Bone marrow (tissue), 2 donors: ENCODE measurements at regions not wholly inside any gene's neighbourhood (a gene's known extent, or its start where the extent isn't known, plus 50 kb on each side); places are given as distances from the start of the nearest gene placed in this dataset.

Experiments used
- DNase-seq, 2 donors: peaks; one replicate each; lab custom pipeline; 2025; lab: John Stamatoyannopoulos, UW

DNA sequence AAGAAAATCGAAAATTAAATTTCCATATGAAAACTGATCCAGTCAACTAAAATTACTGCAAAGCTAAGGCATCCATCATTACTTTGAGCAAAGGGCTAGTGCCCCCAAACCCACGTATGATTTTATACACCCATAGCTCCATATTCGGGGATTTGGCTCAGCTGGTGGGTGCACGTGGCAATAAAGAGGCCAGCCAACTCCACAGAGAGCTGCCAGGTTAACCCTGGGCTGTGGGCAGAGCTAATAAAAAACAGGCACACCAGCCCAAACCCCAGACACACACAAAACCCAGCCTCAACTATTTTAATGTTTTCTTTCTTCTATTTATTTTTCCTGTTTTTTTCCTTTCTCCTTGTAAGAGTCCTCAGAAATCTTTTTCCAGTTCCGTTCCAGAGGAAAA lies 151.3 kb upstream of the SOX11 start:
- no peak for DNase-seq

DNA sequence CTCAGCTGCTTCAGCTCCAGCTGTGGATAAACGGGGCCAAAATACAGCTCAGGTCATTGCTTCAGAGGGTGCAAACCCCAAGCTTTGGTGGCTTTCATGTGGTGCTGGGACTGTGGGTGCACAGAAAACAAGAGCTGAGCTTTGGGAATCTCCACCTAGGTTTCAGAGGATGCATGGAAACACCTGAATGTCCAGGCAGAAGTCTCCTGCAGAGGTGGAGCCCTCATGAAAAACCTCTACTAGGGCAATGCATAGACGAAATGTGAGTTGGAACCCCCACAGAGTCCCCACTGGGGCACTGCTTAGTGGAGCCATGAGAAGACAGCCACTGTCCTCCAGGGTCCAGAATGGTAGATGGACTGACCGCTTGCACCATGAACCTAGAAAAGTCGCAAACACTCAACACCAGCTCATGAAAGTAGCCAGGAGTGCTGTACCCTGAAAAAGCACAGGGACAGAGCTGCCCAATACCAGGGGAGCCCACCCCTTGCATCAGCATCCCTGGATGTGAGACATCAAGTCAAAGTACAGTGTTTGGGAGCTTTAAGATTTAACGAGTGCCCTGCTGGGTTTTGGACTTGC lies 147.9 kb upstream of the SOX11 start:
- no peak for DNase-seq

DNA sequence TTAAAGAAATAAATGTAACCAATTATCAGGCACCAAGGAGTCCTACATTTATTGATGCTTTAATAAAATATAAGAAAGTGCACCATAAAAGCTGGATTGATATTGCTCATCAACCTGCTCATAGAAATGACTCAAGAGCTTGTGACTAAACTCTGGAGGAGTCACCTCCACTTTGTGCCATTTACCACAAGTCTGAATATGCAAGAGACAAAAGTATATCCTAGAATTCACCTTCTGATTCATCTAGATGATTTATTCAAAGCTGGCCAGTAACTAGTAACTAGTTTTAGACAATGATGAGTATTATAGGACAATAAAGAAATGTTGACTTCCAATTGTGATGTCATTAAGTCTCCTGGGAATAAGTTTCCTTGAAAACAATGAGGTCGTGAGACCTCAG lies 146.0 kb upstream of the SOX11 start:
- no peak for DNase-seq

DNA sequence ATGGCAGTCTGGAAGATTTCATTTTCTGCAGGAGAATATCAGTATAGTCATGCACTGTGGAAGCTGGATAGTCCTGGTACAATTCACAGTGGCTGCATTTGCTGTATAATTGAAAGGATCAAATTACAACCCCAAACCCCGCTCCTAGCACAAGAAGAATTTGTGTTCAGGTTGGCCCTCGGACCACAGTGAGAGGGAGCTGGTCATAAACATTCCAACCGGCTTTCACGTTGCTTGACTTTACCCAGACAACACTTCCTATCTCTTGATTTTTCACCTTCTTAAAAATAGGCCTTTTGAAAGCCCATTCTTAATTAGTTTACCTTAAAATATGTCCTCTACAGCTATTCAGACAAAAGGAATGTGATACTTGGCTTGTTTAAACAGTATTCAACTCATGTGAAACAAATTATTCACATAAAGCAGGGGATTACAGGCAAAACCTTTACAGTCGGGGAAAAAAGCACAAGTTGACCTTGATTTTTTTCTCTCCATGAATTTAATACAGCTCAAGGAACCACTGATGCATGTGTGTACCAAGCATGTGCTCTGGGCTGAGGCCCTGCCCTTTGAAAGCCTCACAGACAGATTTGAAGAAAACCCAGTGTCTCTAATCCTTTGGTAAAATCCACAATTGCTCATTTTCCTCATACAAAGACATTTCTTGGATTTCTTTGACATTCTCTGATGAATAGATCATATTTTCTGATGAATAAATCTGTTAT lies 143.0 kb upstream of the SOX11 start:
- DNase-seq = no peak

DNA sequence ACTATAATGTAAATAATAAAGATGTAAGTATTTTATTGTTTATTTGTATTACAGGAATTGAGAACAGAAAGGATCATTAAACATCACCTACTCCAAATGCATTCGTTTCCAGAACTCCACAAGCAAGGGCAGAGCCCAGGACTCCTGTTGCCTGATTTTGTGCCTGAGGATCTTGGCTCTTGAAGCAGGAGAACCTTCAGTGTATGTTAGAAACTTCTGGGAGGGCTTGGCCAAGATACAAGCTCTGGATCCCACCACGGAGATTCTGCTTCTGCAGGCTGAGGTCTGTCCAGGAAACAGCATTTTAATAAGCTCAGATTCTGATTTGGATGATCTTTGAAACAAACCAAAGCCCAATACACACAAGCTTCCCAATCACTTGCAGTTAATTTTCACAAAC lies 142.4 kb upstream of the SOX11 start:
- no peak for DNase-seq

DNA sequence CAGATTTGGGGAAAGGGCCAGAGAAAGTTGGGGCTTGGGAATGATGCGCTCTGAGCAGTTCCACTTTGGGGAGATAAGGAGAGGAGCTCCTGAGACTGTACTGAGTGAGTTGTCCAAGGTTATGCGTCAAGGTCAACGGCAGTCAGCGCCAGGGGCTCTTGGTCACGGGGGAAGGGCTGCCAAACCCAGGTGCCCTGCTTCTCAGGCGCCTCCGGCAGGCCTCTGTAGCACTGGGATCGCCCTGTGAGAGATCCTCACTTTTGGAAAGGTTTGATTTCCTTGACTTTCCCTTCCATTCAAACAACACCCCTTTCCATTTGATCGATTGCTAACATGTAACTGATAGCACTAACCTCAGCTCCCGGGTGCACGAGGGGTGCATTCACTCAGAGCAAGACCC lies 136.5 kb upstream of the SOX11 start:
- DNase-seq = no peak

DNA sequence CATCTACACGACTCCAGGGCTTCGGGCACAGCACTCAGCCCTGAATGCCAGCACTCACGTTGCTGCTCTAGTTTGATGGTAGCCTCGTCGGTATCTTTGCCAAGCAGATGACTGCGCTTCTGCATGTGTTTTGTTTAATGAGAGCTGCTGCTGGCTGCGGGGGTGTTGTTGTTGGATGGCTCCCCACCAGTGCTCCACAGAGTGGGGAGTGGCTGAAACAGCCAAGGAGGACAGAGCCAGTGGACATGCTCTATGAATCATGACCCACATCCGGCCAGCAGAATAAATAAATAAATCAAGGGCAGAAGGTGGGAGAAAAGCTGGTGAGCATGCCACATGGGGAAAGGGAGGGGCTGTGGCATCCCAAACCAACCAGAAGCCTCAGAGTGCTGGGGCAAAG lies 131.2 kb upstream of the SOX11 start:
- no peak for DNase-seq

DNA sequence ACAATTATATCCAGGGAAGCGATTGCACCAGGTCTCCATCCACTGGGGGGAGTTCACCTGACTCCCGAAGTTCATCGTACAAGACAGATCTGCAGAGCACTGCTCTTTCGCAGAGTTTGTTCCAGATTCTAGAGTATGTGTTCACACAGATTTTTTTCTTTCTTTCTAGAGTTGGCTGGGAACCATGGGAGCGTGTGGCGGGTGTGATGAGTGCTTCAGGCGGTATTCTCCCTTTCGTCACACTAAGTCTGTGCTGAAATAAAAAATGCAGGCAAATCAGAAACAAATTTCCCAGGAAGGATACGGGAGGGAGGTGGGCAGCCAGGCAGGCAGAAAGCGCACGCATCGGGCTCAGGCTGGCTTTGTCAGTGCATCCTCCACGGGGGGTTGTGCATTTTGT lies 129.8 kb upstream of the SOX11 start:
- no peak for DNase-seq

DNA sequence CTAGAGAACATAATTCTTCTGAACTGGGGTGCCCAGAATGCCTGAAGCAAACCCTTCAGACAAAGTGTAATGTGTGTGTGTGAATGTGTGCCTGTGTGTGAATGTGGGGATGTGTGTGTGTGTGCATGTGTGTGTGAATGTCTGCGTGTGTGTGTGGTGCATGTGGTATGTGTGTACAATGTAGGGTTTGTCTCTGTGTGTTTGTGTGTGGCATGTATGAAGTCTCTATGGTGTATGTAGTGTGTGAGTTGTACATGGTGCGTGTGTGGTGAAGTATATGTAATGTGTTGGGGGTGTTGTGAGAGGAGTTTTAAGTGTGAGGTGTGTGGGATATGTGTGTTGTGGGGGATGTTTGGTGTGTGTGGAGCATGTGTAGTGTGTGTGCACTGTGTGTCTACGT lies 129.3 kb upstream of the SOX11 start:
- DNase-seq = no peak

DNA sequence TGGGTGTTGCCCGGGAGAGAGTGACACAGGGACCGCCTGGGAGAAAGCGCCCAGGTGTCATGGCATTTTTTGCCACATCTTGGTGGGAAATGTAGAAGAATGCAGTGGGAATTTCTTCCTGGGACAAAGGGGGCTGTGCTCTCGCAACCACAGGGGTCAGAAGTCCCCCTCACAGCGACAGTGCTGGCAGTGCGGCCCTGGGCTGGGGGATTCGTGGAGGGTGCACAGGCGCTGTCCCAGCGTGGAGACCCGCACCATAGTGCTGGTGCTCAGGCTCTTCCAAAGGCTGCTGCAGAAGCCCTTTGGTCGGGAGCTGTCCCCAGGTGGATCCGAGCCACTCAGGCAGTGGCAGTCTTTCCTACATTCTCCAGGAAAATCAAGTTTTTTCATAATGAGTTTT lies 128.8 kb upstream of the SOX11 start:
- DNase-seq = no peak

DNA sequence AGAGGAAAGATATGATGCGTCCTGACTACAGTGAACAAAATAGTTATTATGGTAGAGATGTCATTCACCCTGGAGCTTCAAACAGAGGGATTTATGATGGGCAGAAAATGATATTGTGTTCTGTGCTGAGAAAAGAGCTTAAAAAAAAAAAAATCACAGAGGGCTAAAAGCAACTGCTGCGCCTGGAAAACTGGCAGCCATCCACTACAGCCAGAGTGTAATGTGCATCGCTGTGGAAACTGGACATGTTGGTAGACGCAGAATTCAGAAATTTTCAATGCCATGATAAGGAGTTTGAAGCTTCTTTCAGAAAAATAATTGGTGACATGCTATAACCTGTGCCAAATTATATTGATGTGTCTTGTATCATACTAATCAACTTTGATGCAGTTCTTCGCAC lies 122.9 kb upstream of the SOX11 start:
- DNase-seq = no peak

DNA sequence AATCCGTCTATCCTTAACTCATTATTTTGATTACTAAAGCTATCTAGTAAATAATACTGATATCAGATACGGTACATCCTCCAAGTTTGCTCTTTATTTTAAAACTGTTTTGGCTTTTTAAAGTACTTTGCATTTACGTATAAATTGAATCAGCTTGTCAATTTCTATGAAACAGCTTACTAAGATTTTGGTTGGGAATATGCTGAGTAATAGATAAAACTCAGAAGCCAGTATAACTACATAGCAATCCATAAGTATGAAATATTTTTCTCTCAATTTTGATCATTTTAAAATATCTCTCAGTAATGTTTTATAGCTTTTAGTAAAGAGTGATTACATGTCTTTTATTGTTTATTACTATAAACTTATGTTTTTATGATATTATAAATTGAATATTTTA lies 116.2 kb upstream of the SOX11 start:
- DNase-seq = no peak

DNA sequence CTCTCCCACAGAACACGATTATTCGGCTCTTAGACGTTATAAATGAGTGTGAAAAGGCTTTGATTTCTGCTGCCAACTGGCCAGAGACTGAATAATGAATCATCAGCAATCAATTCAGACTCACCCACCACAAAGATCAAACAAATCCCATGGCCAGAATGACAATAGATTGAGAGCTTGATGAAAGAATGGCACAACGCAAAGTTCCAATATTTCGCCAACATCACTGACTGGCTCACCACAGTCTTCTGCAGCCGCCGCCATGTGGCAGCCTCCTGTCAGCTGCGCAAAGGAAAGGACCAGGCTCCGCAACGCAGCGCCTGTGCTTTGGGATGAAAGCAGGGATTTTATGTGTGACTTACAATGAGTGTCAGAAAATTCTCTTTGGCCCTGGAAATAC lies 104.4 kb upstream of the SOX11 start:
- DNase-seq = no peak

DNA sequence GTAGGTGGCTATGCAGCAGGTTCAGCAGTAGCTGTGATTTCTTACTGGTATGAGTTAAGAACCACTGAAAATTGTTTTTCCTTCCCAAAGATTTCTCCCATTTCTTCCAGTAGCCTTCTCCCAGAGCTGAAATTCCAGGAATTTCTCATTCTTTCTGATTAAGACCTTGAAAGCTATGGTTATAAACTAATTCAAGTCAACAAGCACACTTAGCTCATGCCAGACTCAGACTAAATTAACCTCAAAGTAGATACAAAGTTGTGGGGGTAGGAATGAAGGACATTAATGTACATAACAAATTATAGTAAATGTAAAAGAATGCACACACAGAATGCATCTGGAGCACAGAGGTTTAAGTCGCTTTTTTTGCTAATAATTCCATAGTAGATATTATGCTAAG lies 103.6 kb upstream of the SOX11 start:
- DNase-seq = no peak

DNA sequence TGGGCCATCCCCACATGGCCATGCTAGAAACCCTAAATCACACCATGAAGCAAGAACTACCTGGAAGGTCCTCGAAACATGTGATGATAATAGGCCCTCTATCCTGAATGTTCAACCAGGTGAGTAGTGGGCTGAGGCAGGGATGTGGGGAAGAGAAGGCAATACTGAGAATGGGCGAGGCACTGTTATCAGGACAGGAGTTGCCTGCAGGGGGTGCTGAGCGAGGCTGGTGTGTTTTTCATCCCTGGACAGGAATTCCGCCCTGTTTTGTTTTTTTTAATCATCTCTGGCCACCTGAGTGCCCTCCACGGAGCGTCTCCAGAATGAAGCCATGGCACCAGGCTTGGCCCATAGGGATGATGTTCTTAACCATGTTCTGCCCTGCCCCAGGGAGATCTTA lies 103.0 kb upstream of the SOX11 start:
- no peak for DNase-seq

DNA sequence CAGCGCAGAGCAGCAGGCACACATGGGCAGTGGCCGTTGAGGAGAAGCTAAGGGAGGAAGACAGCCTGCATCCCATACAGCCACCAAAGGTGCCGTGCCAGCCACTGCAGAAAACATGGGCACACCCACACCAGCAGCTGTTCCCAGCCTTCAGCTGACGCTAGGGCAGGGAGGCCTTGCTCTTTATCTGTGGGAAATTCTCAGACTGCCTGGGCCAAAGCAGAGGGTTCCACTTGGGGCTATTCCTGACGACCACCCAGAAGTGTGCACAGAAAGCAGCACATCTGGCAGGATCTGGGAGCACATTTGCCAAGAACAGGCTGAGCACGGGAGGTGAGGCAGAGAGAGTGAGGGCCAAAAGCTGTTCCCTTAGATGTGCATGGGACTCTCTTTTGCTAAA lies 101.3 kb upstream of the SOX11 start:
- no peak for DNase-seq

DNA sequence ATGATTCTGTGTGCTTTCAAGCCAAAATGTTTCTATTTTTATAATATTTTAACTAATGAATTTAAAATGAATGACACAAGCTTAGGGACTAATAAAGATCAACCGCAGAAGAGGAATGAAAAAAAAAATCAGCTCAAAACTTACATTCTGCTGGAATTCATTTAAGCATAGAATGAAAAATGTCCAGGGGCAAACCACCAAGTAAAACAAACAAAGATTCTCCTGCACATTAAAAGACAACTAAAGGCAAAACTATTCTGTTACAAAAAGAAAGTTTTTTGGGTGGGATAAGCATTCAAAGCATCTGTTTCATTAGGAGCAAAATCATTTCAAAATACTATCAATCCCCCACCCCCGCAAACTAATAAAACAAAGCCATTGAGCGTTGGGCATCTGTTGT lies 99.3 kb upstream of the SOX11 start:
- DNase-seq = no peak

DNA sequence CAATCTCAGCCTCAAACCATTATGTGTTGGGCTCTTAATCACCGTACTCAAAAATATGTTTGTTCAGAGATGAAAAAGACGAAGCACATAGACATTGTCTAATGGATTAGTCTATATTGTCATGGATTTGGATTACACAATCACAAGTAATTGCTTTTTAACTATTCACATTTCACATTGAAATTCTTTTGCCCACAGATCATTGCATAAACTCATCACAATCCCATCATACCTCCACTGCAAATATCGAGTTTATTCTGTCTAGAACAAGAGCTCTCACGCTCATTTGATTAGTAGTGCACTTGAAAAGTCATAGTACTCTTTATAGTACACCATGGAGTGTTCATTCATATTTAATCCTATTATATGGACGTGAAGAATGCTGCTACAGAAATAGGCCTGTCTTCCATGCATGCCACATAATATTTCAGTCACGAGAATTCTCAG lies 97.9 kb upstream of the SOX11 start:
- no peak for DNase-seq

DNA sequence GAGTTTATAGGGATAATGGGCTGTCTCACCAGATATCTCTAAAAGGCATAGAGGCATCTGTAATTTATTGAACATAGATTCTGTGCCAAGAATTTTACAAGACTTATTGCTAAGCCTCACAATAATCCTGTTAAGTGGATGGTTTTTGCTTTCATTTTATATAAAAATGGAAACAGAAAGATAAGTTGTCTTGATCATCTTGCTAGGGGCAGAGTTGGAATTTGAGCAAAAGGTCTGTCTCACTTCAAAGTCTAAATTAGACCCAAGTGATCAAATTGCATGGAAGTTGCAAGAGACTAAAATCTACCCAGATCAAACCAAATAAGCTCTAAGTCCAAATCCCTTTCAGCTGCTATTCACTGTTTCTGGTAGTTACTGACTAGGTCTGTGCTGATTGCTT lies 95.3 kb upstream of the SOX11 start:
- DNase-seq = no peak

DNA sequence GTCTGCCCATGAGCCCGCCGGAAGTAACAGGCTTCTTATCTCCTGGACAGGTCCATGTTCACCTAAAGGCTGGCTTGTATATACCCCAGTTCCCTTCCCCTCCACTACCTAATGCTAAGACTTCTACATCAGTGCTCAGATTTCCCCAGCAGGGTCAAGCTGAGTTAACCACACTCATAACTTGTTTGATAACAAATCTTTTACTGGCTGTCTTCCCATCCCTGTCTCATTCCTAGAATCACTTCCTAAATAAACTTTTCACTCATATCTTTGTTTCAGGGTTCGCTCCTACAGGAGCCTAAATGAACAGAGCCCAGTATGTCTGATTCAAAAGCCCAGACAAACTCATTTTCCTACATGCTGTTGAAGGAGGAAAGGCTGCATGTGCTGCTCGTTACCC lies 94.0 kb upstream of the SOX11 start:
- DNase-seq = no peak

DNA sequence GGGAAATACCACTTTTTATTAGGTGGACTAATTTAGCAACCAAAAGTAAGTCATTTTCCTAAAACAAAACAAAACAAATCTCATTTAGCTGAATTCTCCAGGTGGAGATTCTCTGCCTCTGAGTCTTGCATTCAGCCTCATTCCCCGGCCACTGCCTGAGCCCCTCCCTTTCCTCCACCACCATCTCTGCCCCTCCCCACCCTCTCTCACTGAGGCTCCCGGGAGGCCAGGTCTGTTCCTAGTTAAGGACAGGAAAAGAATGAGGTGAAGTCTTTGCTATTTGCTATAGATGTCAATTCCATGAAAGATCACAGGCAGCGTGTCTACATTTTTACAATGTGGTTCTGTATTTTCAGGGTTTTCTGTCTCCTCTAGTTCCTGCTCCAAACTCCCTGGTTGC lies 83.0 kb upstream of the SOX11 start:
- DNase-seq = no peak

DNA sequence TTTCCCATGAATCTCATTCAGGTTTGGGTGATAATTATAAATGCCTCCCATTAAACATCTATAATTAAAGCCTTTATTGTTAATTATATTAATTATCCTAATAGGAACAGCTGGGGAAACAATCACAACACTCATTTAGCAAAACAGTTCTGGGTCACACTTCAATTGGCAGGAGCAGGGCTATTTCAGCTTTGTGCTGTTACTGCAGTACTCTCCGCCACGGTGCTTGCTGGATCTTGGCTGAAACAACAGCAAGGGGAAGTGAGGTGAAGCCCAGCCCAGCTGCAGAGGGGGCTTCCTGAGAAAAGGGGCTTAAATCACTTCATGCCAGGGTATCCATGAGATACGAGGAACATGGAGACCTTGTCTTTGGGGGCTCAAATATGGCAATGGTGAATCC lies 79.5 kb upstream of the SOX11 start:
- DNase-seq = no peak

DNA sequence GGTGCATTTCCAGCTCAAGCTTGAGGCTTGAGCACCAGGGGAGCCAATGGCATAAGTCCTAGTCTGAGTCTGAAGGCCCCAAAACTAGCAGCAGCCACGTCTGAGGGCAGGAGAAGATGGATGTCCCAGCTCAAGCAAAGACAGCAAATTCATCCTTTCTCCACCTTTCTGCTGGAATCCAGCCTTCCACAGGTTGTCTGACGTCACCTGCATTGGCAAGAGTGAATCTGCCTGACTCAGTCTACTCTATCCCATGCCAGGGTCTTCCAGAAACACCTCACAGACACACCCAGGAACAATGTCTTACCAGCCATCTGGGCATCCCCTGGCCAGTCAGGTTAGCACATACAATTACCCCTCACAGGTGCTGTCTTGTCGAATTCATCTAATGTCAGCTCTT lies 76.2 kb upstream of the SOX11 start:
- no peak for DNase-seq

DNA sequence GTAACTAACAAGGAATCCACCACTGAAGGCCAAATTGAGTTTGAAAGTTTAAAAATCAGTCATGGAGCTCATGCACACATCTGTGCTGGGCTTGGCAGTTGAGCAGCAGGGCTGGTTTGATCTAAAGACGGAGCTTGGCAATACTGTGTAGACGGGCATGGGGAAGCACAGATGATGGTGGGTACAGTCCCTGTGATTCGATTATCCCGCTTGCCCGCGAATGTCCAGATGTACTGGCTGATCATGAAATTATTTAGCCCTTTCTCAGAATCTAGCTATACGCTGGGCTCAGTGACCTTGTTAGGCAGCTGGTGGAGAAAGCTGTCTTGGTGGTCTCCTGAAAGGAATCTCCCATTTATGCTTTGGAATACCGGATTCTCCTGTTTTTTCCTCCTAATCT lies 74.8 kb upstream of the SOX11 start:
- no peak for DNase-seq
